AG04449 (cell line): ENCODE measurements at regions not wholly inside any gene's neighbourhood (a gene's known extent, or its start where the extent isn't known, plus 50 kb on each side); places are given as distances from the start of the nearest gene placed in this dataset.

Experiments used
- CTCF ChIA-PET: fragments of 350-600 bp; formaldehyde crosslinking; extraction: SDS; loops from one replicate; lab custom pipeline; 2021; ENCODE audit warnings: antibody characterized with exemption; lab: Yijun Ruan, JAX
- POLR2A ChIA-PET: fragments of 400-600, 350-600 bp; formaldehyde crosslinking; extraction: SDS; loops from one replicate; lab custom pipeline; 2020; ENCODE audit warnings: antibody characterized with exemption, inconsistent platforms; lab: Yijun Ruan, JAX
- DNase-seq: peaks from one replicate; pipeline ENCODE4 v3.0.0-alpha.2; 2010; ENCODE audit warnings: low read depth, low spot score
- H3K4me3 ChIP-seq: 2 replicates; pipeline ENCODE4 v1.5.1; 2011; ENCODE audit warnings: low read depth, mild to moderate bottlenecking, control low read depth, low read length
- CTCF ChIP-seq: IDR thresholded peaks from one replicate; pipeline ENCODE4 v1.5.1; 2011; ENCODE audit warnings: mild to moderate bottlenecking, moderate library complexity, low read length, control low read depth, inconsistent platforms; ENCODE audit not compliant: insufficient read depth; ENCODE audit errors: missing control alignments

- ChIA-PET POLR2A (no interaction called here), CTCF (no interaction called here)
- no peak for DNase-seq
- no peak overlapping the region for H3K4me3 ChIP-seq
- no peak for TF ChIP-seq CTCF
Measured at GRCh38 chr12:17264603-17265002, 658.6 kb upstream of the LMO3 start.

- ChIA-PET CTCF (no interaction called here), POLR2A (no interaction called here)
- no peak overlapping the region for H3K4me3 ChIP-seq
- no peak for DNase-seq
- TF ChIP-seq CTCF: no peak
Measured at GRCh38 chr12:17239874-17240273, 633.9 kb upstream of the LMO3 start.

GRCh38 chr12:17235996-17236395 lies 630.0 kb upstream of the LMO3 start:
- H3K4me3 ChIP-seq: no peak overlapping the region
- ChIA-PET CTCF (no interaction called here), POLR2A (no interaction called here)
- TF ChIP-seq CTCF: no peak
- DNase-seq: no peak

GRCh38 chr12:17215759-17216570 lies 610.0 kb upstream of the LMO3 start:
- ChIA-PET CTCF (no interaction called here), POLR2A (no interaction called here)
- no peak for TF ChIP-seq CTCF
- no peak for DNase-seq
- no peak overlapping the region for H3K4me3 ChIP-seq

GRCh38 chr12:17214929-17215328 lies 609.0 kb upstream of the LMO3 start:
- POLR2A ChIA-PET: no interaction called here
- no peak for TF ChIP-seq CTCF
- DNase-seq: no peak
- H3K4me3 ChIP-seq: no peak overlapping the region
- CTCF ChIA-PET: no interaction called here

GRCh38 chr12:17206553-17206952 lies 600.6 kb upstream of the LMO3 start:
- ChIA-PET CTCF (no interaction called here), POLR2A (no interaction called here)
- TF ChIP-seq CTCF: no peak

More at GRCh38 chr12:17206553-17206952, 600.6 kb upstream of the LMO3 start:
- H3K4me3 ChIP-seq: no peak overlapping the region
- DNase-seq: no peak
